ENCODE measurements at regions not wholly inside any gene's neighbourhood (a gene's known extent, or its start where the extent isn't known, plus 50 kb on each side); places are given as distances from the start of the nearest gene placed in this dataset.
"Not testable (repeated sequence)": the region's sequence is repeated elsewhere in the genome, so short reads cannot be mapped to it uniquely, and the experiment has no call there.

DNA sequence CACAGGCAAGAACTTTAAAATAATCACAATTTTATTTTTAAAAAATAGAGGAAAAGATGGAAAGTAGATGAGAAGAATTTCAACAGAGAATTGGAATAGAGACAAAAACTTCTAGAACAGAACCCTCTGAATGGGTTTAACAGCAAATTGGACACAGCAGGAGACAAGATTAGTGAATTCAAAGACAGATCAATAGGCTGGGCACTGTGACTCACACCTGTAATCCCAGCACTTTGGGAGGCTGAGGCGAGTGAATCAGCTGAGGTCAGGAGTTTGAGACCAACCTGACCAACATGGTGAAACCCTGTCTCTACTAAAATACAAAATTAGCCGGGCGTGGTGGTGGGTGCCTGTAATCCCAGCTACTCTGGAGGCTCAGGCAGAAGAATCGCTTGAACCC, 49.9 kb upstream of the CFAP126 start:
- in situ Hi-C loops (cut with HindIII; ENCODE audit: low pct_ligation_motif_present, low pct_unique_long_range_greater_than_20kb, low sequenced_read_pairs) = not testable (repeated sequence)

More for the DNA sequence above, 49.9 kb upstream of the CFAP126 start:
- not testable (repeated sequence) for DNase-seq

All from ACHN (cell line).